ENCODE measurements at regions not wholly inside any gene's neighbourhood (a gene's known extent, or its start where the extent isn't known, plus 50 kb on each side); places are given as distances from the start of the nearest gene placed in this dataset.

DNA sequence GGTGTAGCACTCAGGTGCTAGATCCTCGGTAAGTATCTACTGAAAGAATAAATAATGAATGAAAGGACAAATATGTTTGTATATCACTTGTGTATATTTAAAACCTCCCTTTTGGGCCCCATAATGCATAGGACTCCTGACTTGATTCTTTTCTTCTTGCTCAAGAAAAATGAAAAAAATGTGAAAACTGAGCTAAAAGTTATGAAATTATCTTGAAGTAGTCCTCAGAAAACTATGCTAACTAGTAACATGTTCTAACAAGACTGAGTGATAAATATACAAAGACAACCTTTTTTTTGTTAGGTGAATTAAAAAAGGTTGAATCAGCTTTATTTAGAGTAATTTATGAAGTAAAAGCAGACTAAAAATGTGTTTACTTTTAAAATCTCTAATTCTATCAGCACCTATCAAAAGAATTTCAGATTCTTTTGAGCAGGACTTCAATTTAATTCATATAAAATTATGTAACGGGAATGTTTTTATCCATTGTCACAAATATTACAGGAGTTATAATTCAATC, 247.8 kb upstream of the JAG1 start:
- Mint-ChIP-seq H3K4me3 (ENCODE audit: low read depth, unreplicated experiment) (no peak overlapping the region), H3K9me3 (ENCODE audit: low read depth, unreplicated experiment) (no peaks in the 10 kb centered on the region), H3K27me3 (ENCODE audit: unreplicated experiment) (no peaks in the 10 kb centered on the region), H3K27ac (ENCODE audit: unreplicated experiment) (no peak overlapping the region), H3K36me3 (ENCODE audit: insufficient read depth, unreplicated experiment) (no peaks in the 10 kb centered on the region), H3K4me1 (ENCODE audit: low read depth, unreplicated experiment) (peaks cover 29% of the 10 kb centered on the region)
- DNase-seq: no peak
- intact Hi-C loops (cut with micrococcal nuclease; ENCODE audit: unreplicated experiment): no loop called here
- BruUV-seq (replicated peaks): no TSS peak
- TF ChIP-seq CTCF (IDR thresholded peaks at IDR 0.05; ENCODE audit: unreplicated experiment): no peak
- CTCF ChIA-PET: no interaction called here

- intact Hi-C loops (cut with micrococcal nuclease; ENCODE audit: unreplicated experiment): no loop called here
- H3K27ac Mint-ChIP-seq (ENCODE audit: unreplicated experiment): no peak overlapping the region
- BruUV-seq (replicated peaks): no TSS peak
- no peak for DNase-seq
- H3K9me3 Mint-ChIP-seq (ENCODE audit: low read depth, unreplicated experiment): no peaks in the 10 kb centered on the region
- TF ChIP-seq CTCF (IDR thresholded peaks at IDR 0.05; ENCODE audit: unreplicated experiment): no peak
- peaks cover 29% of the 10 kb centered on the region for H3K4me1 Mint-ChIP-seq (ENCODE audit: low read depth, unreplicated experiment)
- no peaks in the 10 kb centered on the region for H3K36me3 Mint-ChIP-seq (ENCODE audit: insufficient read depth, unreplicated experiment)
- CTCF ChIA-PET: interaction anchor here (0.7 kb wide), 1 partner anchor 191 kb away, joined by 3 read pairs; no protein-coding TSS in a partner anchor
- H3K27me3 Mint-ChIP-seq (ENCODE audit: unreplicated experiment): no peaks in the 10 kb centered on the region
- H3K4me3 Mint-ChIP-seq (ENCODE audit: low read depth, unreplicated experiment): no peak overlapping the region
Observed at GRCh38 chr20:10922506-10922905, 248.7 kb upstream of the JAG1 start.

DNA sequence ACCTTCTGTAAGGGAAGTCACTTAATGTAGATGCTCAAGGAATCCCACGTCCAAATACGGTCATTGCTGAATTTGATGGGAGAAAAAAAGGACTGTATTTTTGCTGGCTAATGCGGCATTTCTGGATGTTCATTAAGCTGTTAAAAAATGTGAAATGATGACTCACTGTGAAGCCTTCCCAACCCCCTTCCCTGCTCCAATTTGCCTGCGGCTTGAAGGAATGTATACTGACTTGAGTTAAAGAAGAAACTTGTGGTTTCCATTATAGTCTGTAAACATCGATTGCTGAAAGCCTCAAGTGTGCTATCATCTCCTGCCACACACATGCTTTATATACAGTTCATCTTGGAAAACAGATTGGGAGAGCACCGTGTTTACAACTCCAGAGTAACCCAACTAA, 249.1 kb upstream of the JAG1 start:
- no peaks in the 10 kb centered on the region for H3K9me3 Mint-ChIP-seq (ENCODE audit: low read depth, unreplicated experiment)
- no TSS peak for BruUV-seq (replicated peaks)
- H3K36me3 Mint-ChIP-seq (ENCODE audit: insufficient read depth, unreplicated experiment): no peaks in the 10 kb centered on the region
- no peaks in the 10 kb centered on the region for H3K27me3 Mint-ChIP-seq (ENCODE audit: unreplicated experiment)
- H3K27ac Mint-ChIP-seq (ENCODE audit: unreplicated experiment): no peak overlapping the region
- CTCF ChIA-PET: interaction anchor here (0.7 kb wide), 1 partner anchor 191 kb away, joined by 3 read pairs; no protein-coding TSS in a partner anchor
- no peak for TF ChIP-seq CTCF (IDR thresholded peaks at IDR 0.05; ENCODE audit: unreplicated experiment)
- intact Hi-C loops (cut with micrococcal nuclease; ENCODE audit: unreplicated experiment): no loop called here
- no peak overlapping the region for H3K4me3 Mint-ChIP-seq (ENCODE audit: low read depth, unreplicated experiment)
- peaks cover 29% of the 10 kb centered on the region for H3K4me1 Mint-ChIP-seq (ENCODE audit: low read depth, unreplicated experiment)
- peak; percentile 36 for DNase-seq

DNA sequence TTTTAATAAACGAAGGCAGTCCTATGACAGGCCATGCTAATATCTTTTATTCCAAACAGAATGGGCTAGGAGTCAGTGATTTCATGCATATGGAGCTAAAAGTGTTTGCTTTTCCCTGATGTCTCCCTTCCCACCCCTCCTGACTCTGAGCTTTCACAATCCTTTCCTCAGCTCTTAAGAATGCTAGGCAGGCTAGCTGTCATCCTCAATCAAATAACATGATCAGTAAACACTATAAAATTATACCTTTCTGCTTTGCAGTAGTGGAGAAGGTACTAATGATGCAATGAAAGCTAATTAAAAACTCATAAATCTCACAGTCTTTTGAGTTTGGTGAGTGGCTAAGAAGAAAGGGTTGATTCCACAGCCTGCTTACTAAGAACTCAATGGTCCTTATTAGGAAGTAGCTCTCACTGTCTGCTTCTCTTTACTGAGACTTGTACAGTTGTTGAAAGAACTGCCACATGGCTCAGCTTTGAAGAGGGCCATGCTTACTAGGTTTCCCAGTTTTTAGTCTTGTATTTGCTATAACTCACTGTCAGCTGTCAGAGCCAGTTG, 250.9 kb upstream of the JAG1 start:
- Mint-ChIP-seq H3K9me3 (ENCODE audit: low read depth, unreplicated experiment) (no peaks in the 10 kb centered on the region), H3K36me3 (ENCODE audit: insufficient read depth, unreplicated experiment) (no peaks in the 10 kb centered on the region), H3K4me1 (ENCODE audit: low read depth, unreplicated experiment) (peaks cover 27% of the 10 kb centered on the region), H3K27ac (ENCODE audit: unreplicated experiment) (no peak overlapping the region), H3K4me3 (ENCODE audit: low read depth, unreplicated experiment) (no peak overlapping the region), H3K27me3 (ENCODE audit: unreplicated experiment) (no peaks in the 10 kb centered on the region)
- intact Hi-C loops (cut with micrococcal nuclease; ENCODE audit: unreplicated experiment): no loop called here
- no TSS peak for BruUV-seq (replicated peaks)
- CTCF ChIA-PET: no interaction called here
- DNase-seq: no peak
- no peak for TF ChIP-seq CTCF (IDR thresholded peaks at IDR 0.05; ENCODE audit: unreplicated experiment)

Measured in Calu3 (cell line).